ENCODE measurements at regions not wholly inside any gene's neighbourhood (a gene's known extent, or its start where the extent isn't known, plus 50 kb on each side); places are given as distances from the start of the nearest gene placed in this dataset.

DNA sequence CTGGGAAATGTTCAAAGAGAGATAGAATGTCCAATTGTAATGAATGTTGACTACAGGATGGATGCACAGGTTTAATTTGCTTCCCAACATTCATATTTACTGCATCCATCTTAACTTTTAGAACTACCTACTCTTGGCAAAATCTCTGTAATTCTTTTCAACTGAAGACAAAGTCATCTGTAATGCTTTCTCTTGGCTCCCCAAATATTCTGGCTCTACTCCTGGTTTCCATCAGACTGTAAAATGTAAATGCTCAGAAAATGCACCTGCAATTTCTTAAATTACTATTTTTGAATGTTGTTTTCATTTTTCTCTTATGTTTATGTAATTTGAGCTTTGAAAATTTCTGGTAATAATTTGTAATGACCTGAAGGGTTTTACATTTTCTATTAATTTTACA, 480.8 kb upstream of the IMPG1 start:
- CTCF ChIA-PET, result no interaction called here
- Mint-ChIP-seq H3K27ac (ENCODE audit: unreplicated experiment) (no peak overlapping the region), H3K27me3 (ENCODE audit: insufficient read depth, unreplicated experiment) (no peaks in the 10 kb centered on the region), H3K4me3 (ENCODE audit: unreplicated experiment) (no peak overlapping the region), H3K9me3 (ENCODE audit: unreplicated experiment) (no peaks in the 10 kb centered on the region), H3K4me1 (ENCODE audit: low read depth, unreplicated experiment) (no peaks in the 10 kb centered on the region), H3K36me3 (ENCODE audit: insufficient read depth, unreplicated experiment) (no peaks in the 10 kb centered on the region)
- Histone ChIP-seq H3K9me3 (no peaks in the 10 kb centered on the region), H3K36me3 (ENCODE audit: control insufficient read depth, insufficient read depth, low read length) (no peaks in the 10 kb centered on the region), H3K4me3 (ENCODE audit: low read depth, low read length) (no peak overlapping the region), H3K4me1 (no peaks in the 10 kb centered on the region), H3K27me3 (replicated peaks; ENCODE audit: control insufficient read depth, insufficient read depth, low read length) (no peaks in the 10 kb centered on the region)
- intact Hi-C loops (cut with micrococcal nuclease; ENCODE audit: unreplicated experiment), result no loop called here
- DNase-seq, result no peak
- TF ChIP-seq, protein P1, sequence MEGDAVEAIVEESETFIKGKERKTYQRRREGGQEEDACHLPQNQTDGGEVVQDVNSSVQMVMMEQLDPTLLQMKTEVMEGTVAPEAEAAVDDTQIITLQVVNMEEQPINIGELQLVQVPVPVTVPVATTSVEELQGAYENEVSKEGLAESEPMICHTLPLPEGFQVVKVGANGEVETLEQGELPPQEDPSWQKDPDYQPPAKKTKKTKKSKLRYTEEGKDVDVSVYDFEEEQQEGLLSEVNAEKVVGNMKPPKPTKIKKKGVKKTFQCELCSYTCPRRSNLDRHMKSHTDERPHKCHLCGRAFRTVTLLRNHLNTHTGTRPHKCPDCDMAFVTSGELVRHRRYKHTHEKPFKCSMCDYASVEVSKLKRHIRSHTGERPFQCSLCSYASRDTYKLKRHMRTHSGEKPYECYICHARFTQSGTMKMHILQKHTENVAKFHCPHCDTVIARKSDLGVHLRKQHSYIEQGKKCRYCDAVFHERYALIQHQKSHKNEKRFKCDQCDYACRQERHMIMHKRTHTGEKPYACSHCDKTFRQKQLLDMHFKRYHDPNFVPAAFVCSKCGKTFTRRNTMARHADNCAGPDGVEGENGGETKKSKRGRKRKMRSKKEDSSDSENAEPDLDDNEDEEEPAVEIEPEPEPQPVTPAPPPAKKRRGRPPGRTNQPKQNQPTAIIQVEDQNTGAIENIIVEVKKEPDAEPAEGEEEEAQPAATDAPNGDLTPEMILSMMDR (IDR thresholded peaks at IDR 0.05; ENCODE audit: insufficient read depth in 1 of 2, low read depth in 1 of 2, low read length in 1 of 2, severe bottlenecking in 1 of 2, unreplicated experiment in 1 of 2), result no peak
- POLR2A ChIA-PET, result no interaction called here
- no TSS peak for BruUV-seq (replicated peaks)

GRCh38 chr6:76552268-76552667, 479.8 kb upstream of the IMPG1 start:
- no peak overlapping the region for H3K4me3 Mint-ChIP-seq (ENCODE audit: unreplicated experiment)
- ChIA-PET CTCF (no interaction called here), POLR2A (no interaction called here)
- DNase-seq, result no peak
- no TSS peak for BruUV-seq (replicated peaks)
- H3K27ac Mint-ChIP-seq (ENCODE audit: unreplicated experiment), result no peak overlapping the region
- TF ChIP-seq, protein P1 (IDR thresholded peaks at IDR 0.05; ENCODE audit: insufficient read depth in 1 of 2, low read depth in 1 of 2, low read length in 1 of 2, severe bottlenecking in 1 of 2, unreplicated experiment in 1 of 2), result no peak
- no peaks in the 10 kb centered on the region for H3K36me3 Mint-ChIP-seq (ENCODE audit: insufficient read depth, unreplicated experiment)
- H3K4me1 Mint-ChIP-seq (ENCODE audit: low read depth, unreplicated experiment), result no peaks in the 10 kb centered on the region
- no peaks in the 10 kb centered on the region for H3K9me3 ChIP-seq
- no peaks in the 10 kb centered on the region for H3K9me3 Mint-ChIP-seq (ENCODE audit: unreplicated experiment)
- intact Hi-C loops (cut with micrococcal nuclease; ENCODE audit: unreplicated experiment), result no loop called here
- no peaks in the 10 kb centered on the region for H3K27me3 ChIP-seq (replicated peaks; ENCODE audit: control insufficient read depth, insufficient read depth, low read length)
- no peaks in the 10 kb centered on the region for H3K27me3 Mint-ChIP-seq (ENCODE audit: insufficient read depth, unreplicated experiment)
- H3K36me3 ChIP-seq (ENCODE audit: control insufficient read depth, insufficient read depth, low read length), result no peaks in the 10 kb centered on the region
- H3K4me3 ChIP-seq (ENCODE audit: low read depth, low read length), result no peak overlapping the region
- H3K4me1 ChIP-seq, result no peaks in the 10 kb centered on the region

DNA sequence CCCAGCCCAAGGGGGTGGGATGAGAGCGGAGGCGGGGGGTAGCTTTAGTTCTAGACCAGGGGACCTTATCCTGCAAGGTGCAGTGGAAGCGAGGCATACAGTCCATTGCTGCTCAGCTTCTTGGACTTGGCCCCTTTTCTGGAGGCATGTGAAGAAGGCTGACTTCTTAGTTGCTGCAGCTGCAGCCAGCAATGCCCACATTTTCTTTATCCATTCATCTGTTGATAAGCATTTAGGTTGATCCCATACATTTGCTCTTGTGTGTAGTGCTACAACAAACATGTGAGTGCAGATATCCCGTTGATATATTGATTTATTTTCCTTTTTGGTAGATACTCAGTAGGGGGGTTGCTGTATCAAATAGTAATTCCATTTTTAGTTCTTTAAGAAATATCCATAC, 461.2 kb upstream of the IMPG1 start:
- ChIA-PET POLR2A (no interaction called here), CTCF (no interaction called here)
- Histone ChIP-seq H3K4me1 (no peaks in the 10 kb centered on the region), H3K4me3 (ENCODE audit: low read depth, low read length) (no peak overlapping the region), H3K27me3 (replicated peaks; ENCODE audit: control insufficient read depth, insufficient read depth, low read length) (no peaks in the 10 kb centered on the region), H3K36me3 (ENCODE audit: control insufficient read depth, insufficient read depth, low read length) (no peaks in the 10 kb centered on the region), H3K9me3 (no peaks in the 10 kb centered on the region)
- Mint-ChIP-seq H3K4me1 (ENCODE audit: low read depth, unreplicated experiment) (no peaks in the 10 kb centered on the region), H3K27ac (ENCODE audit: unreplicated experiment) (no peak overlapping the region), H3K9me3 (ENCODE audit: unreplicated experiment) (no peaks in the 10 kb centered on the region), H3K27me3 (ENCODE audit: insufficient read depth, unreplicated experiment) (peaks cover 11% of the 10 kb centered on the region), H3K36me3 (ENCODE audit: insufficient read depth, unreplicated experiment) (no peaks in the 10 kb centered on the region), H3K4me3 (ENCODE audit: unreplicated experiment) (no peak overlapping the region)
- no peak for DNase-seq
- TF ChIP-seq, protein P1 (IDR thresholded peaks at IDR 0.05; ENCODE audit: insufficient read depth in 1 of 2, low read depth in 1 of 2, low read length in 1 of 2, severe bottlenecking in 1 of 2, unreplicated experiment in 1 of 2), result no peak
- no TSS peak for BruUV-seq (replicated peaks)
- intact Hi-C loops (cut with micrococcal nuclease; ENCODE audit: unreplicated experiment), result no loop called here
